HT1080 (cell line): ENCODE measurements at regions not wholly inside any gene's neighbourhood (a gene's known extent, or its start where the extent isn't known, plus 50 kb on each side); places are given as distances from the start of the nearest gene placed in this dataset.
"Not testable (repeated sequence)": the region's sequence is repeated elsewhere in the genome, so short reads cannot be mapped to it uniquely, and the experiment has no call there.

Experiments used
- DNase-seq: peaks from one replicate; pipeline ENCODE4 v3.0.0-alpha.2; 2015; ENCODE audit warnings: low read depth

DNA sequence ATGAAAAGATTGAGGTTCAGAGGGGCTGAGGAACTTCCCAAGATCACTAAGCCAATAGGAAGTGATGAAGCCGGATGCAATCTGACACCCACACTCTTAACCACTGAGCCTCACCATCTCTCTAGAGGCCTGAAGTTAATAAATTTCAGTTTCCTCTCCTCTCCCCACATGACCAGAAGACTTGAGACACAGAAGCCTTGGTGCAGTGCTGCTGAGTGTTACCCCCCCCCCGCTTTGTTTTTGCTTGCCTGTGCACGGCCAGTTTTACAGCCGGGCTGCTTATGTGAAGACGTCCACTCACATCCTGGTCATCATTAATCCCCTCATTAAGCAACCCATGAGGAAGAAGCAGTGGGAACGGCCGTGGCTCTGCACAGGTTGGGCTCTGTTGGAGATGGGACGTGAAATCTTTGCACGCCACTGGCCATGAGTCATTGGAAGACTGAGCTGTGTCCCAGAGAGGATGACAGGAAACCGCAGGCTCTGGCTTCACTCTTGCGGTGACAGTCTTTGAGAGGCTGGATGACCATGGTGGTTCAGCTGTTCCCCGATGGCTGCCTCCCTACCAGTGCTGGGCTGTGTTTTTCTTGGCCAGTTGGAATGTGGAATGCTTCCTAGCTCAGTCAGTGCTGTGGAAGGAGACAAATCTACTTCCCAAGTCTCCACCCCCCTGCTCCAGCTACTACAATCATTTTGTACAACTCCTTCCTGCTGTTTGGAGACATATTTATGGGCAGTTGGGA lies 232.6 kb upstream of the LRTM1 start:
- DNase-seq, result peak; percentile 100

GRCh38 chr3:55159711-55160110 lies 231.9 kb upstream of the LRTM1 start:
- DNase-seq, result no peak

- no peak for DNase-seq
Observed at GRCh38 chr3:55159016-55159415, 231.2 kb upstream of the LRTM1 start.

DNA sequence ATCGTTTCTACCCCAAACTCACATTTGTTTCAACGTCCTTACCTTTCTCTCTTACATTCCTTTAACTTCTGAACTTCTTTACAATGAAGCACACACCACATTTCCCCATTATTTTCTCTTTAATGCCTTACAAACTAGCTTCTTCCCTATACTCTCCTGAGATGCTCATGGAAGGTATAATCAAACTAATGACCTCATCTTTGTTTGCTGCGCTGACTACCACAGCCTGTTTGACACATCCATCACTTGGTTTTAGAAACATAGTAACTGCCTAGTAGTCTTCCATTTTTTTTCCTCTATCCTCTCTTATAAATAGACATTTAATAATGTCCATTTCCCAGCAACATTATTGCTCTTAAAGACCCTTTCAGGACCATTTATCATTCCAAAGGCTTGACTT lies 230.5 kb upstream of the LRTM1 start:
- DNase-seq, result no peak

- DNase-seq, result peak; percentile 81
Observed at GRCh38 chr3:55157731-55158130, 229.9 kb upstream of the LRTM1 start.

GRCh38 chr3:55156851-55157650 lies 229.2 kb upstream of the LRTM1 start:
- DNase-seq, result peak; percentile 67

GRCh38 chr3:55147856-55148720 lies 220.2 kb upstream of the LRTM1 start:
- no peak for DNase-seq

DNA sequence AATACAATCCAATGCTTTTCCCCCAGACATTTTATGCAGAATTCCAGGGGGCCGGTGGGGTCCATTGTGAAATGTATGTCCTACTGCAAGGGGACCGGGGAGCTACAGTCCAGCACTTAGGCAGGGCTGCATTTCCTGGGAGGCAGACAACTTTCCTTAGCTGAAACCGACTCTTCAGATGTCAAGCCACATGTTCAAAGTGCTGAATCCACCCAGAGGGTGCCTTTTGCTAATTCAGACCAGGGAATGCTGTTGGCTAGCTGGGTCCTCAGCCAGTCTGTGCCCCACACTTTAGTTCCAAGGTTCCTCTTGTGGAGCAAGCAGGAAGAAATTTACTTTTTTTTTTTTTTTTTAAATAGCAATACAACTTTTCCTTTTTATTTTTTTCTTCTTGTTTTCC lies 219.5 kb upstream of the LRTM1 start:
- no peak for DNase-seq

- no peak for DNase-seq
Observed at GRCh38 chr3:55146216-55146615, 218.4 kb upstream of the LRTM1 start.

GRCh38 chr3:55144015-55144673 lies 216.3 kb upstream of the LRTM1 start:
- DNase-seq, result peak; percentile 96

- peak; percentile 9 for DNase-seq
Observed at GRCh38 chr3:55143336-55143735, 215.5 kb upstream of the LRTM1 start.

DNA sequence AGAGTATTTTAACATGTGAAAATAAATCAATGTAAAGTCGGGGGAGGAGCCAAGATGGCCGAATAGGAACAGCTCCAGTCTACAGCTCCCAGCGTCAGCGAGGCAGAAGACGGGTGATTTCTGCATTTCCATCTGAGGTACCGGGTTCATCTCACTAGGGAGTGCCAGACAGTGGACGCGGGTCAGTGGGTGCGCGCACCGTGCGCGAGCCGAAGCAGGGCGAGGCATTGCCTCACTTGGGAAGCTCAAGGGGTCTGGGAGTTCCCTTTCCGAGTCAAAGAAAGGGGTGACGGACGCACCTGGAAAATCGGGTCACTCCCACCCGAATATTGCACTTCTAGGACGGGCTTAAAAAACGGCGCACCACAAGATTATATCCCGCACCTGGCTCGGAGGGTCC lies 208.4 kb upstream of the LRTM1 start:
- not testable (repeated sequence) for DNase-seq

DNA sequence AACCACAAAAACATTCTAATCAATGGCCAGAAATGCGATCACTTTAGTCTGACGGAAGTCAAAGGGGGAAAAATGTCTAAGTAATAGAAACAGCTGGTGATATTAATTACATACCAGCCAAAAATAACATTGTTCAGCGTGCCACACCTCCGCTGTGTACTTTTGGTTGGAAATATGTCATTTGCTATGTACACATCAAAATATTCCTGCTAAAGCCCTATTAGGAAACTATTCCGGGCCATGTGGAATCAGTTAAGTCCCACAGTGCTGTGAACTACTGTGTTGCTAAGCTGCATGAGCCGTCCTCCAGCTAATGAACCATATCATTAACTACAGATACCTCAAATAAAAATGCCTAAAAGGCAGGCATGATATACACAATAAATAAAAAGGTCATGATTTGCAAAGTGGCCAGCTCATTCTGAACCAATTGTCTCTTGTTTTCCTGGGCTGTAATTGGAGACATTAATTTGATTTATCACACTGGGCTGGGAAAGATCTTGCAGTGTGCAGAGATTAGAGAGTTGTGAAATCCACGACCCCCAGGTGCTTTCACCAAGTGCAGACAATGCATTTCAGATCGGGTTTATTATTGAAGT lies 200.5 kb upstream of the LRTM1 start:
- DNase-seq, result no peak

DNA sequence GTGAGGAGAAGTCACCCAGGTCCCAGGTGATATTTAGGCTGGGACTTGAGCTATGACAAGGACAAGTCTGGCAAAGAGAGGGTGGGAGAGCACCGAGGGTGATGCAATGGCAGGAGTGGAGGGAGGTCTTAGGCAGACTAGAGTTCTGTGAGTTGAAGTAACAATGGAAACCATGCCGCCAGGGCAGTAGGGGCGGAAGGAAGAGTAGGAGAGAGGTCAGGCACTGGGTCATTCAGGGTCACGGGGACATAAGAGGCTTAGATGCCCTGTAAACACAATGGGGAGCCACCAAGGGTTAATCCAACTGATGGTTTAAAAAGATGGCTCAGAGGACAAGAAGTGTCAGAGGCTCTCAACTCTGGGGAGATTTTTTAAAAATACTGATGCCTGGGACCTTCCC lies 199.7 kb upstream of the LRTM1 start:
- DNase-seq, result no peak

GRCh38 chr3:55124371-55124770 lies 196.5 kb upstream of the LRTM1 start:
- DNase-seq, result no peak
